Activated naive CD4-positive, alpha-beta T cell treated with anti-CD3 and anti-CD28 coated beads, Interleukin-2, amount 10 ng/mL, durations not matched to agents 7 days and 5 days (primary cell): ENCODE measurements at regions not wholly inside any gene's neighbourhood (a gene's known extent, or its start where the extent isn't known, plus 50 kb on each side); places are given as distances from the start of the nearest gene placed in this dataset.
"Not testable (repeated sequence)": the region's sequence is repeated elsewhere in the genome, so short reads cannot be mapped to it uniquely, and the experiment has no call there.

ENCODE experiments used
- CTCF ChIA-PET: fragments of 350-600 bp; sonication (Branson Sonifier 250); formaldehyde crosslinking; loops from one replicate; lab custom pipeline; 2021; ENCODE audit warnings: antibody characterized with exemption; lab: Charles Lee
- DNase-seq: peaks from one replicate; pipeline ENCODE4 v3.0.0-alpha.2; 2020
- H3K27ac Mint-ChIP-seq: one replicate; pipeline ENCODE4 v1.8.0; 2021; ENCODE audit warnings: mild to moderate bottlenecking, moderate library complexity, mixed read lengths
- H3K27me3 Mint-ChIP-seq: one replicate; pipeline ENCODE4 v1.8.0; 2021; ENCODE audit warnings: mild to moderate bottlenecking, mixed read lengths
- H3K36me3 Mint-ChIP-seq: one replicate; pipeline ENCODE4 v1.8.0; 2021; ENCODE audit warnings: mixed read lengths
- H3K4me1 Mint-ChIP-seq: one replicate; pipeline ENCODE4 v1.8.0; 2021; ENCODE audit warnings: mixed read lengths
- H3K4me3 Mint-ChIP-seq: one replicate; pipeline ENCODE4 v1.8.0; 2021; ENCODE audit warnings: mild to moderate bottlenecking, moderate library complexity, mixed read lengths
- H3K9me3 Mint-ChIP-seq: one replicate; pipeline ENCODE4 v1.8.0; 2021; ENCODE audit warnings: mixed read lengths

- Mint-ChIP-seq H3K4me3 (no peak overlapping the region), H3K4me1 (no peaks in the 10 kb centered on the region), H3K27ac (no peak overlapping the region), H3K27me3 (no peaks in the 10 kb centered on the region), H3K9me3 (no peaks in the 10 kb centered on the region), H3K36me3 (no peaks in the 10 kb centered on the region)
- no peak for DNase-seq
- CTCF ChIA-PET = no interaction called here
Measured at GRCh38 chrX:35351795-35352483, 409.3 kb downstream of the FAM47B start.

- no peak overlapping the region for H3K27ac Mint-ChIP-seq
- H3K4me1 Mint-ChIP-seq = no peaks in the 10 kb centered on the region
- H3K4me3 Mint-ChIP-seq = no peak overlapping the region
- no peak for DNase-seq
- no peaks in the 10 kb centered on the region for H3K9me3 Mint-ChIP-seq
- no peaks in the 10 kb centered on the region for H3K27me3 Mint-ChIP-seq
- CTCF ChIA-PET = no interaction called here
- H3K36me3 Mint-ChIP-seq = no peaks in the 10 kb centered on the region
Measured at GRCh38 chrX:35357656-35358055, 415.1 kb downstream of the FAM47B start.

- CTCF ChIA-PET = no interaction called here
- Mint-ChIP-seq H3K4me1 (no peaks in the 10 kb centered on the region), H3K36me3 (no peaks in the 10 kb centered on the region), H3K9me3 (no peaks in the 10 kb centered on the region), H3K4me3 (no peak overlapping the region), H3K27ac (no peak overlapping the region), H3K27me3 (no peaks in the 10 kb centered on the region)
- no peak for DNase-seq
Measured at GRCh38 chrX:35362866-35363265, 420.3 kb downstream of the FAM47B start.

GRCh38 chrX:35374116-35374515, 424.0 kb upstream of the MAGEB16 start:
- no peaks in the 10 kb centered on the region for H3K36me3 Mint-ChIP-seq
- H3K4me3 Mint-ChIP-seq = no peak overlapping the region
- peaks cover 3% of the 10 kb centered on the region for H3K9me3 Mint-ChIP-seq
- H3K27ac Mint-ChIP-seq = no peak overlapping the region
- no peaks in the 10 kb centered on the region for H3K4me1 Mint-ChIP-seq
- CTCF ChIA-PET = no interaction called here
- H3K27me3 Mint-ChIP-seq = no peaks in the 10 kb centered on the region
- DNase-seq = no peak

GRCh38 chrX:35380808-35381700, 417.1 kb upstream of the MAGEB16 start:
- H3K9me3 Mint-ChIP-seq = peaks cover 1% of the 10 kb centered on the region
- CTCF ChIA-PET = interaction anchor here (0.6 kb wide), 1 partner anchor 10 kb away, joined by 3 read pairs; no protein-coding TSS in a partner anchor
- no peak overlapping the region for H3K27ac Mint-ChIP-seq
- H3K36me3 Mint-ChIP-seq = no peaks in the 10 kb centered on the region
- no peaks in the 10 kb centered on the region for H3K27me3 Mint-ChIP-seq
- H3K4me3 Mint-ChIP-seq = no peak overlapping the region
- no peak for DNase-seq
- no peaks in the 10 kb centered on the region for H3K4me1 Mint-ChIP-seq

GRCh38 chrX:35381709-35382108, 416.4 kb upstream of the MAGEB16 start:
- CTCF ChIA-PET, H3K27ac Mint-ChIP-seq, H3K9me3 Mint-ChIP-seq, H3K4me3 Mint-ChIP-seq, H3K36me3 Mint-ChIP-seq, DNase-seq, H3K27me3 Mint-ChIP-seq, H3K4me1 Mint-ChIP-seq: not testable (repeated sequence)

- H3K36me3 Mint-ChIP-seq = no peaks in the 10 kb centered on the region
- CTCF ChIA-PET = no interaction called here
- no peak for DNase-seq
- no peaks in the 10 kb centered on the region for H3K27me3 Mint-ChIP-seq
- H3K27ac Mint-ChIP-seq = no peak overlapping the region
- no peaks in the 10 kb centered on the region for H3K4me1 Mint-ChIP-seq
- H3K4me3 Mint-ChIP-seq = no peak overlapping the region
- H3K9me3 Mint-ChIP-seq = no peaks in the 10 kb centered on the region
Measured at GRCh38 chrX:35382966-35383365, 415.2 kb upstream of the MAGEB16 start.

- Mint-ChIP-seq H3K4me1 (no peaks in the 10 kb centered on the region), H3K9me3 (peaks cover 2% of the 10 kb centered on the region), H3K36me3 (no peaks in the 10 kb centered on the region), H3K27me3 (no peaks in the 10 kb centered on the region), H3K4me3 (no peak overlapping the region), H3K27ac (no peak overlapping the region)
- no peak for DNase-seq
- CTCF ChIA-PET = no interaction called here
Measured at GRCh38 chrX:35392232-35392631, 405.9 kb upstream of the MAGEB16 start.

- DNase-seq = no peak
- H3K27me3 Mint-ChIP-seq = no peaks in the 10 kb centered on the region
- CTCF ChIA-PET = no interaction called here
- no peaks in the 10 kb centered on the region for H3K36me3 Mint-ChIP-seq
- no peak overlapping the region for H3K27ac Mint-ChIP-seq
- H3K9me3 Mint-ChIP-seq = peaks cover 4% of the 10 kb centered on the region
- H3K4me1 Mint-ChIP-seq = no peaks in the 10 kb centered on the region
- no peak overlapping the region for H3K4me3 Mint-ChIP-seq
Measured at GRCh38 chrX:35406386-35406785, 391.8 kb upstream of the MAGEB16 start.

- H3K27me3 Mint-ChIP-seq = no peaks in the 10 kb centered on the region
- CTCF ChIA-PET = no interaction called here
- DNase-seq = no peak
- no peak overlapping the region for H3K27ac Mint-ChIP-seq
- H3K4me1 Mint-ChIP-seq = no peaks in the 10 kb centered on the region
- peaks cover 6% of the 10 kb centered on the region for H3K9me3 Mint-ChIP-seq
- no peak overlapping the region for H3K4me3 Mint-ChIP-seq
- no peaks in the 10 kb centered on the region for H3K36me3 Mint-ChIP-seq
Measured at GRCh38 chrX:35416782-35417181, 381.4 kb upstream of the MAGEB16 start.

GRCh38 chrX:35432056-35432455, 366.1 kb upstream of the MAGEB16 start:
- H3K27ac Mint-ChIP-seq = no peak overlapping the region
- CTCF ChIA-PET = no interaction called here
- H3K9me3 Mint-ChIP-seq = peaks cover 1% of the 10 kb centered on the region
- H3K4me1 Mint-ChIP-seq = no peaks in the 10 kb centered on the region
- no peak overlapping the region for H3K4me3 Mint-ChIP-seq
- no peak for DNase-seq
- H3K36me3 Mint-ChIP-seq = no peaks in the 10 kb centered on the region
- no peaks in the 10 kb centered on the region for H3K27me3 Mint-ChIP-seq

GRCh38 chrX:35439034-35439660, 359.0 kb upstream of the MAGEB16 start:
- Mint-ChIP-seq H3K36me3 (no peaks in the 10 kb centered on the region), H3K9me3 (peaks cover 4% of the 10 kb centered on the region), H3K27me3 (no peaks in the 10 kb centered on the region), H3K4me1 (no peaks in the 10 kb centered on the region), H3K27ac (no peak overlapping the region), H3K4me3 (no peak overlapping the region)
- no peak for DNase-seq
- CTCF ChIA-PET = no interaction called here

GRCh38 chrX:35439692-35440091, 358.4 kb upstream of the MAGEB16 start:
- H3K27ac Mint-ChIP-seq = no peak overlapping the region
- H3K9me3 Mint-ChIP-seq = peaks cover 4% of the 10 kb centered on the region
- H3K27me3 Mint-ChIP-seq = no peaks in the 10 kb centered on the region
- no peak overlapping the region for H3K4me3 Mint-ChIP-seq
- no peak for DNase-seq
- H3K36me3 Mint-ChIP-seq = no peaks in the 10 kb centered on the region
- CTCF ChIA-PET = no interaction called here
- H3K4me1 Mint-ChIP-seq = no peaks in the 10 kb centered on the region

GRCh38 chrX:35442421-35442820, 355.7 kb upstream of the MAGEB16 start:
- no peak for DNase-seq

More at GRCh38 chrX:35442421-35442820, 355.7 kb upstream of the MAGEB16 start:
- CTCF ChIA-PET = no interaction called here
- Mint-ChIP-seq H3K4me3 (no peak overlapping the region), H3K27ac (no peak overlapping the region), H3K9me3 (peaks cover 4% of the 10 kb centered on the region), H3K27me3 (no peaks in the 10 kb centered on the region), H3K36me3 (no peaks in the 10 kb centered on the region), H3K4me1 (no peaks in the 10 kb centered on the region)
